Dedifferentiated amniotic fluid mesenchymal stem cell (primary cell): ENCODE measurements at regions not wholly inside any gene's neighbourhood (a gene's known extent, or its start where the extent isn't known, plus 50 kb on each side); places are given as distances from the start of the nearest gene placed in this dataset.
"Not testable (repeated sequence)": the region's sequence is repeated elsewhere in the genome, so short reads cannot be mapped to it uniquely, and the experiment has no call there.

Source experiments
- DNase-seq: peaks from one replicate; pipeline ENCODE4 v3.0.0-alpha.2; 2016; ENCODE audit errors: extremely low spot score

DNA sequence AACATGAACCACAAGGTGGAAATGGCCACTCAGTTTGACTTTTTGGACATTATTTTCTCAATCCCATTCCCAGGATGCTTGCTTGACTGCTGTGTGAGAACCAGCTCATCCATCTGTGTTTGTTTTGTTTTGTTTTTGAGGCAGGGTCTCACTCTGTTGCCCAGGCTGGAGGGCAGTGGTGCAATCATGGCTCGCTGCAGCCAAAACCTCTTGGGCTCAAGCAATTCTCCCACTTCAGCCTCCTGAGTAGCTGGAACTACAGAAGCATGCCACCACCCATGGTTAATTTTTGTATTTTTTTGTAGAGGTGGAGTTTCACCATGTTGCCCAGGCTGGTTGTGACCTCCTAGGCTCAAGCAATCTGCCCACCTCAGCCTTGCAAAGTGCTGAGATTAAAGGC is 166.0 kb upstream of the CDH4 start:
- no peak for DNase-seq

- DNase-seq, result no peak
Observed at GRCh38 chr20:61090541-61090940, 161.5 kb upstream of the CDH4 start.

DNA sequence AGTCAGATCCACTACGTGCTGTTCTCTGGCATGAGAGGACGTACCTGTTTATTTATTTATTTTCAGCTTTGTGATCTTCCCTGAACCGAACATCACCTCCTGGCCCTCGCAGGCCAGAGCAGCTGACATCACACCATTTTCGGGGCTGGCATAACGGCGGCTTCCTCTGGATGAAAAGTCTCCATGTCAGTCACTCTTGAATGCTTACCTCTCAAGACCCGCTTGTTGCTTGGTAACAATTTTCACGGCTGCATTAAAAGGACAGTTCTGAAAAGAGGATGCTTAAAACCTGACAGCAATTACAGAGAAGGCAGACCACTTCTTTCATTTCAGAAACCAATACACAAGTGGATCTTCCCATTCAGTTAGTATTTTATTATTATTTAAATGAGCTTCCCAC is 159.8 kb upstream of the CDH4 start:
- no peak for DNase-seq

DNA sequence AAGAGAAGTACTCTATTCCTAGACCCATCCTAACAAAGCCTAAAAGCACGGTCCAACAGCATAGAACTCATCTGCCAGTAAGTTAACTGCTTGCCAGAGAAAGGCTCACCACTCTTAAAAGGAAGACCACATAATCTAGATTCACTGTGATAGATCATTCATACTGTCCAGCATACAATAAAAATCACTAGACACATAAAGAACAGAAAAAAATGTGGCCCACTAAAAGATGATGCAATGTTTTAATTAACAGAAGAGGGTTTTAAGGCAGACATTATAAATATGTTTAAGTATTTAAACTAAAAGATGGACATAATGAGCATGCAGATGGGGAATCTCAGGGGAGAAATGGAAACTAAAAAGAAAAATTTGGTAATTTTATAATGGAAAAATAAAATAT is 157.5 kb upstream of the CDH4 start:
- no peak for DNase-seq

GRCh38 chr20:61096463-61096862 is 155.6 kb upstream of the CDH4 start:
- DNase-seq, result no peak

GRCh38 chr20:61099806-61100205 is 152.3 kb upstream of the CDH4 start:
- no peak for DNase-seq

DNA sequence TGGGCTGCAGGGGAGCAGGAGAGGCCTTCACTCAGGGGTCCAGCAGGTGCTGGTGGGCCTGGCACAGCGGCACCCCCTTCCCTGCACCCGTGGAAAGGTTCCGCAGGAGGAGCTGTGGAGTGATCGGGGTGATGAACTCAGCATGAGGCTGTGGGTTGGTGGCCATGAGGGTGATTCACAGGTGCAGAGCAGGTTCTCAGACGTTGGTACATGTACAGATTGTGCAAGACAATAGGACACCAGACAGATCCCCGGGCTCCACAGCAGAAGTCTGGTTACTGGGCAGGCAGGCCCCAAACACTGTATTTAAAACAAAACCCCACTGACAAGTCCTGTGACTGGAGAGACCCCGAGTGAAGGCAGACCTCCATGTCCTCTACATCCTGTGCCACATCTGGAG is 151.6 kb upstream of the CDH4 start:
- DNase-seq, result no peak

DNA sequence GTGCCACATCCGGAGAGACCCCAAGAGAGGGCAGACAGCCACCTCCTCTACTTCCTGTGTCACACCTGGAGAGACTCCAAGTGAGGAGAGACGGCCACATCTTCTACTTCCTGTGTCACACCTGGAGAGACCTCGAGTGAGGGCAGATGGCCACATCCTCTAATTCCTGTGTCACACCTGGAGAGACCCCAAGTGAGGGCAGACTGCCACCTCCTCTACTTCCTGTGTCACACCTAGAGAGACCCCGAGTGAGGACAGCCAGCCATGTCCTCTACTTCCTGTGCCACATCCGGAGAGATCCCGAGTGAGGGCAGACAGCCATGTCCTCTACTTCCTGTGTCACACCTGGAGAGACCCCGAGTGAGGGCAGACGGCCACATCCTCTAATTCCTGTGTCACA is 150.7 kb upstream of the CDH4 start:
- not testable (repeated sequence) for DNase-seq

- DNase-seq, result no peak
Observed at GRCh38 chr20:61104232-61104631, 147.8 kb upstream of the CDH4 start.

- no peak for DNase-seq
Observed at GRCh38 chr20:61105395-61105794, 146.7 kb upstream of the CDH4 start.

- no peak for DNase-seq
Observed at GRCh38 chr20:61106438-61106837, 145.6 kb upstream of the CDH4 start.

DNA sequence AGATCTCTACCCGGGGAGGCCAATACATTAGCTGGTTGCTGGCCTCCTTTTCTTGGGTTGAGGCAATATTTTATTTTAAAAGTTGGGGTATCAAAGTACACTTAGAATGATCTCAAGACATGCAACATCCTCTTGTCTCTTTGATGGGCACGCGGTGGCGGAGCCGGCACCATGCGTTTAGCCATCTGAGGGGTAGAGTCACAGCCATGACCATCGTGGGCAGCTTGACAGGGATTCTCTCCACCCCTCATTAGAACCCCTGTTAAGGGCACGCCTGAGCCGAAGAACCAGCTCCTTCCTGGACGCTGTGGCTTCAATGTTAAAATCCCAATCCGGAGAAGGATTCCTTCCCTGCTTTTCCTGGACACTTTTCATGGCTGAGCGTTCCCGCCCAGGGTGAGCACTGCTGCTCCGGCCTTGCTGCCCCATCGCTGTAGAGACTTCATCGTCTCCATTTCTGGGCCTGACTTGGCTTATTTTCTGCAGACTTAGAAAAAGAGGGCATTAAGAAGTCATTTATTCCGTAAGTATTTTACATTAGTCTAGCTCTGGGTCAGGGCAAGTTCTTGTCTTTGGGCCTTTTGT is 142.7 kb upstream of the CDH4 start:
- DNase-seq, result no peak

DNA sequence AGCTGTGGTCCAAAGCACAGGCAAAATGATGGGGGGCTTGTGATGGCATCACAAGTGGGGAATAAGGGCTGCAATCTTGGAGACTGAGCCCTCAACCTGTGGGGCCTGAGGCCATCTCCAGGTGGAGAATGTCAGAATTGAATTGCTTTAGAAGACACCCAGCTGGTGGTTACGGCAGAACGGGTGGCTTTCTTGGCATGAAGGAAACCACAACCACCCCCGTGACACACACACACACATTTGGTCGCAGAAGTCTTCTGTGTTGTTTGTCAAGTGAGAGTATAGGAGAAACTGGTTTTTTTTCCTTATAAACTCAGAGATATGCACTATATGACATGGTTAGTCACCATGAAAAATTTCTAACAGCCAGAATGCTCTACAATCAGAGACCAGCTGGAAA is 139.5 kb upstream of the CDH4 start:
- no peak for DNase-seq

GRCh38 chr20:61113731-61114130 is 138.3 kb upstream of the CDH4 start:
- no peak for DNase-seq

DNA sequence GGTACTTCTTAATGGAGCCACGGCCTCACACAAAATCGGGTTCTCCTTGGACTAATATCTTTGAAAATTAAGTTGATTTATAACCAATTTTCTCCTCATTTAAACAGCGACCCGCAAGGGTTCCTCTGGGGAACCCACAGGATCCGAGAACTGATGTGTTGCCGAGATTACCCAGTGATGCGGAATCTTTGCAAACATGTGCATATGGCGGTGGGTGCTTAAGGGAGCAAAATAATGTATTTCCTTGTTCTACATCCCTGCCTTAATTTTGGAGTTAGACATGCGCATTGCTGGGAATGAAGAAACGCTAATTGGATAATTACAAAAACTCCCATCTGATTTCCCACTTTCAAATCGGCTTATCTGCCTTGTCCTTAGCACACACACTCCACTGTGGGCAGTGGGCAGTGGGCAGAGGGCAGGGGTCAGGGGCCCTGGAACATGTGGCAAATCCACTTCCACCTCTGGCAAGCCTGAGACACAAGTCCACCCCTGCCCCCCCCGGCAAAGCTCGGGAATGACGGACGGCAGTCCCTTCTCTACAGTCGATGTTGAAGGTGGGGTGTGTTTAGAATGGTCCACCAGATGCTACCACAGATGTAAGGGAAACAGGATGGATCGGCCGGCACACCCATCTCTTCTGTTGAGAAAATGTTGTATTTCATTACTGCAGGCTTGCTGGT is 137.4 kb upstream of the CDH4 start:
- DNase-seq, result no peak

GRCh38 chr20:61115364-61116065 is 136.5 kb upstream of the CDH4 start:
- no peak for DNase-seq

DNA sequence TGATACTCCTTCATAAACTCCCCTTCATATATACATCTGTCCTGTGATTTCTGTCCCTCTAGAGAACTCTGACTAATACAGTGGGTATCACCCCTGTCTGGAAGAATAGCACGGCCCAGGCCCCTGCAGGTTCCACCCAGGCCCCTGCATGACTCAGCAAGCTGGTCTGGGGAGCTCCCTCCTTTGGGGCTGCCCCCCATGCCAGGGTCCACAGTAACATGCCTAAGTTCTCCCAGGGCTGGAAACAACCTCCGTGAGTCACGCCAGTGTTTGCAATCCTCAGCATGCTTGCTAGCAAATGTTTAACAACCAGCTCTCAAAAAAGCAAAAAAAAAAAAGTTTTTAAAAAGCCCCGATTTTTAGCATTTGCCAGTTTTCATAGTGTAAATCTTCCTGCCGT is 134.3 kb upstream of the CDH4 start:
- DNase-seq, result no peak

- DNase-seq, result no peak
Observed at GRCh38 chr20:61118429-61119224, 133.4 kb upstream of the CDH4 start.

DNA sequence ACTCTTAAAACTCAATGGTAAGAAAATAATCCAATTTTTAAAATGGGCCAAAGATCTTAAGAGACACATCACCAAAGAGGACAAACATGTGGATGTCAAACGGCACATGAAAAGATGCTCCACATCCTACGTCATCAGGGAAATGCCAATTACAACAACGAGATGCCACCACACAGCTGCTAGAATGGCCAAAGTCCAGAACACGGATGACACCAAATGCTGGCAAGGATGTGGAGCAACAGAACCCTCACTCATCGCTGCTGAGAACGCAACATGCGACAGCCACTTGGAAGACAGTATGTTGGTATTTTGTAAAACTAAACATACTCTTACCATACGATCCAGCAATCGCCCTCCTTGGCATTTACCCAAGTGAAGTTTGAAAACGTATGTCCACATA is 132.8 kb upstream of the CDH4 start:
- DNase-seq, result no peak

GRCh38 chr20:61119794-61120410 is 132.2 kb upstream of the CDH4 start:
- no peak for DNase-seq

GRCh38 chr20:61120595-61121515 is 131.2 kb upstream of the CDH4 start:
- no peak for DNase-seq
